ENCODE measurements at regions not wholly inside any gene's neighbourhood (a gene's known extent, or its start where the extent isn't known, plus 50 kb on each side); places are given as distances from the start of the nearest gene placed in this dataset.
A peak's percentile ranks its signal among the peaks of the same experiment; 100 is the strongest.

DNA sequence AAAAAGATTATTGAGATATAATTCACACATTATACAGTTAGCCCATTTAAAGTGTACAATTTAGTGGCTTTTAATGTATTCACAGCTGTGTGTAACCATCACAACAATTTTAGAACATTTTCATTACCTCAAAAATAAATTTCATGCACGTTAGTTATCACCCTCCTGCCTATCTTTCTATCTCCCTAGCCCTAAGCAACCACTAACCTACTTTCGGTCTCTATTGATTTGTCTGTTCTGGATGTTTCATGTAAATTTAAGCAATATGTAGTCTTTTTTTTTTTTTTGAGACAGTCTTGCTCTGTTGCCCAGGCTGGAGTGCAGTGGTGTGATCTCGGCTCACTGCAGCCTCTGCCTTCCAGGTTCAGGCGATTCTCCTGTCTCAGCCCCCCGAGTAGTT is 439.4 kb downstream of the PCNX1 start:
- ATAC-seq (ENCODE audit: insufficient number of reproducible peaks, low FRiP score, low read depth) (no peak), DNase-seq (ENCODE audit: low spot score) (no peak)
- Histone ChIP-seq H3K9me3 (no peaks in the 10 kb centered on the region), H3K4me3 (no peak overlapping the region), H3K36me3 (no peaks in the 10 kb centered on the region), H3K4me1 (ENCODE audit: control insufficient read depth in 1 of 2, low read depth in 2 of 2) (peaks cover 0 to 17% of the 10 kb centered on the region in 2 donors), H3K27me3 (replicated peaks; ENCODE audit: insufficient read depth) (no peaks in the 10 kb centered on the region), H3K27ac (no peak overlapping the region)
- TF ChIP-seq, protein P1, sequence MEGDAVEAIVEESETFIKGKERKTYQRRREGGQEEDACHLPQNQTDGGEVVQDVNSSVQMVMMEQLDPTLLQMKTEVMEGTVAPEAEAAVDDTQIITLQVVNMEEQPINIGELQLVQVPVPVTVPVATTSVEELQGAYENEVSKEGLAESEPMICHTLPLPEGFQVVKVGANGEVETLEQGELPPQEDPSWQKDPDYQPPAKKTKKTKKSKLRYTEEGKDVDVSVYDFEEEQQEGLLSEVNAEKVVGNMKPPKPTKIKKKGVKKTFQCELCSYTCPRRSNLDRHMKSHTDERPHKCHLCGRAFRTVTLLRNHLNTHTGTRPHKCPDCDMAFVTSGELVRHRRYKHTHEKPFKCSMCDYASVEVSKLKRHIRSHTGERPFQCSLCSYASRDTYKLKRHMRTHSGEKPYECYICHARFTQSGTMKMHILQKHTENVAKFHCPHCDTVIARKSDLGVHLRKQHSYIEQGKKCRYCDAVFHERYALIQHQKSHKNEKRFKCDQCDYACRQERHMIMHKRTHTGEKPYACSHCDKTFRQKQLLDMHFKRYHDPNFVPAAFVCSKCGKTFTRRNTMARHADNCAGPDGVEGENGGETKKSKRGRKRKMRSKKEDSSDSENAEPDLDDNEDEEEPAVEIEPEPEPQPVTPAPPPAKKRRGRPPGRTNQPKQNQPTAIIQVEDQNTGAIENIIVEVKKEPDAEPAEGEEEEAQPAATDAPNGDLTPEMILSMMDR (IDR thresholded peaks at IDR 0.05), result no peak

DNA sequence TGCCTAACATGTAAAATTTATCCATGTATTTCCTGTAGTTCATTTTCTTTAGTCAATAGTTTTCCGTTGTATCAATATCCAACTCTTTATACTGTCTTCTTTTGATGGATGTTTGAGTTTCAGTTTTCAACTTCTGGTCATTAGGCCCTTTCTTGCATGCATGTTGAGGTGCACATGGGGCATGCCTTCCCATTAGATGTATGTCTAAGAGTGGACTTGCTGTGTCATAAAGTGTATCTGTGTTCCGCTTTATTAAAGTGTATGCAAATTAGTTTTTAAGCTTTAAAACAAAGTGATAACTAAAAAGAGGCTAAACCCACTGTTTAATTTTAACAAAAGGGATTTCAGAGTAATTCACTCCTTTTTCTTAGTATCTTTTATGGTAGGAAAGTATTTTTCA is 441.1 kb downstream of the PCNX1 start:
- Histone ChIP-seq H3K9me3 (no peaks in the 10 kb centered on the region), H3K4me3 (no peak overlapping the region), H3K36me3 (no peaks in the 10 kb centered on the region), H3K4me1 (ENCODE audit: control insufficient read depth in 1 of 2, low read depth in 2 of 2) (peaks cover 0 to 11% of the 10 kb centered on the region in 2 donors), H3K27me3 (replicated peaks; ENCODE audit: insufficient read depth) (no peaks in the 10 kb centered on the region), H3K27ac (no peak overlapping the region)
- DNase-seq (ENCODE audit: low spot score) (no peak), ATAC-seq (ENCODE audit: insufficient number of reproducible peaks, low FRiP score, low read depth) (no peak)
- TF ChIP-seq, protein P1 (IDR thresholded peaks at IDR 0.05), result no peak

- peaks cover 0 to 7% of the 10 kb centered on the region in 2 donors for H3K4me1 ChIP-seq (ENCODE audit: control insufficient read depth in 1 of 2, low read depth in 2 of 2)
- H3K36me3 ChIP-seq, result no peaks in the 10 kb centered on the region
- H3K27ac ChIP-seq, result no peak overlapping the region
- no peak overlapping the region for H3K4me3 ChIP-seq
- TF ChIP-seq, protein P1 (IDR thresholded peaks at IDR 0.05), result no peak
- H3K27me3 ChIP-seq (replicated peaks; ENCODE audit: insufficient read depth), result no peaks in the 10 kb centered on the region
- H3K9me3 ChIP-seq, result no peaks in the 10 kb centered on the region
- no peak for DNase-seq (ENCODE audit: low spot score)
- no peak for ATAC-seq (ENCODE audit: insufficient number of reproducible peaks, low FRiP score, low read depth)
Observed at GRCh38 chr14:71348817-71349216, 441.6 kb downstream of the PCNX1 start.

DNA sequence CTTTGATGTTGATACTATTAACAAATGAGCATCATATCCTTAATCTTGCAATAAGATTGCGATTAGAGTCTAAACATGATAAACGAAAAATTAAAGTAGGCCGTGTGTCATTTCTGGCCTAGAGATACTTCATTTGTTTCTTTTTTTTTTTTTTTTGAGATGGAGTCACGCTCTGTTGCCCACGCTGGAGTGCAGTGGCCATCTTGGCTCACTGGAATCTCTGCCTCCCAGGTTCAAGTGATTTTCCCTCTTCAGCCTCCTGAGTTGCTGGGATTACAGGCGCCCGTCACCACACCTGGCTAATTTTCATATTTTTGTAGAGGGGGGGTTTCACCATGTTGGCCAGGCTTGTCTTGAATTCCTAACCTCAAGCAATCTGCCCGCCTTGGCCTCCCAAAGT is 446.9 kb downstream of the PCNX1 start:
- Histone ChIP-seq H3K9me3 (no peaks in the 10 kb centered on the region), H3K4me1 (ENCODE audit: control insufficient read depth in 1 of 2, low read depth in 2 of 2) (peaks cover 13 to 43% of the 10 kb centered on the region in 2 donors), H3K27ac (peak overlapping the region in 1 of 2 donors; percentile 57), H3K36me3 (no peaks in the 10 kb centered on the region), H3K4me3 (no peak overlapping the region), H3K27me3 (replicated peaks; ENCODE audit: insufficient read depth) (no peaks in the 10 kb centered on the region)
- TF ChIP-seq, protein P1 (IDR thresholded peaks at IDR 0.05), result no peak
- DNase-seq (ENCODE audit: low spot score), result no peak
- no peak for ATAC-seq (ENCODE audit: insufficient number of reproducible peaks, low FRiP score, low read depth)

- no peaks in the 10 kb centered on the region for H3K9me3 ChIP-seq
- H3K4me1 ChIP-seq (ENCODE audit: control insufficient read depth in 1 of 2, low read depth in 2 of 2), result peaks cover 13 to 43% of the 10 kb centered on the region in 2 donors
- no peaks in the 10 kb centered on the region for H3K27me3 ChIP-seq (replicated peaks; ENCODE audit: insufficient read depth)
- no peak overlapping the region for H3K4me3 ChIP-seq
- no peaks in the 10 kb centered on the region for H3K36me3 ChIP-seq
- TF ChIP-seq, protein P1 (IDR thresholded peaks at IDR 0.05), result no peak
- peak overlapping the region; percentile 43 to 57 for H3K27ac ChIP-seq
- DNase-seq (ENCODE audit: low spot score), result no peak
- ATAC-seq (ENCODE audit: insufficient number of reproducible peaks, low FRiP score, low read depth), result no peak
Observed at GRCh38 chr14:71354801-71355200, 447.5 kb downstream of the PCNX1 start.
